Activated CD4-positive, alpha-beta T cell treated with anti-CD3 and anti-CD28 coated beads, Interleukin-2, Interleukin-6, amounts not matched to agents 100 ng/mL and 50 ng/mL, durations not matched to agents 16 hours and 8 hours (primary cell): ENCODE measurements at regions not wholly inside any gene's neighbourhood (a gene's known extent, or its start where the extent isn't known, plus 50 kb on each side); places are given as distances from the start of the nearest gene placed in this dataset.
"Not testable (repeated sequence)": the region's sequence is repeated elsewhere in the genome, so short reads cannot be mapped to it uniquely, and the experiment has no call there.

Source experiments
- DNase-seq: peaks from one replicate; pipeline ENCODE4 v3.0.0-alpha.2; 2020

DNA sequence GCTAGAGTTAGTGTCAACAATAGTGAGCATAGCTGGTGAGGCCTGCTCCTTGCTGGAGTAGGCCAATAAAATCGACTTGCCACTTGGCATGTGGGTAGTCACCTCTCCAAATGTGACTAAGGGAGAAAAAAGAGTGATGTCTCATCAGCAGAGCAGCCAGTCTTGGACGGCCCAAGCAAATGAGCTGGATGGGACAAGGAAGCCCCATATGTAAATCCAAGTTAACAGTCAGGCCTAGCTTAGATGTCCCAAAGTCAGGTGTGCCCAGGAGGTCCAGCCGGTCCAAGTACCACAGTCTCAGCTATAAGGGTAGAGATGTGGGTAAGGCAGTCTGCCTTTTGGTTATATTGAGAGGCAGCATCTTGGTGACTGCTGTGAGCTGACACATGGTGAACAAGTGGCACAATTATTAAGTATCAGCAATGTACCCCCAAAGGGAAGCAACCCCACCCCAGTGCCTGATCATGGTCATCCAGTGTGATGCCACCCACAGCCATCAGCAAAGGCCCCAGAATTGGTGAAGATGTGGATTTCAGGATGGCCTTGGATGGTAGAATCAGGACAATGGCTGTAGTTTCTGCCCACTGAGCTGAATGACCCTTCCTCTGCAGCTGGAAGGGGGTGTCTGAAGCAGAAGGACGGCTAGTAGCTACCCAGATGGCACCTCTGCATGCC is 83.4 kb downstream of the TNFRSF13B start:
- DNase-seq: no peak

DNA sequence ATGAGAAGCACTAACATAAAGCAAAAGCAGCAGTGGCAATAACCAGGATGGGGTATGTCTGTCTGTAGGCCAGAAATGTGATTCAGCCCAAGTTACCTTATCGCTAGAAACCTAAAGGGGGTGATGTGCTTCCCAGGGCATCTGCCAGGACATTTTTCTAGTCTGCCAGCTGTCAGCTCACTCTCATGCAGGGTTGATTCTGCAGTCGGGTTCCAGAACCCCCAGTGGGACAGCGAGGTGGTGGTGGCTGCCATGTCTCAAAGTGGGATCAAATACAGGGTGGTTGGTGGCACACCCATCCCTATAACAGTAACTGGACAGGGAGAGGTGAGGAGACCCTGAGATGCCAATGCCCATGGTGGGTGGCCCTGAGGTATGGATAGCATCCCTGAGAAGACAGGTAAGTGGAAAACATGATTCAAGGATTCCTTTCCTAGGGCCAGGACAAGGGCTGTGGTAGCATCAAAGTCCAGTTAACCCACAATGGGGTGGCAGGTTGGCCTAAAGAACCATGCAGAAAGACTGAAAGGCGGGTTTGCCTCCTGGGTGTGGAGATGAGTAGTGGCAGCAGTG is 84.3 kb downstream of the TNFRSF13B start:
- DNase-seq: no peak

DNA sequence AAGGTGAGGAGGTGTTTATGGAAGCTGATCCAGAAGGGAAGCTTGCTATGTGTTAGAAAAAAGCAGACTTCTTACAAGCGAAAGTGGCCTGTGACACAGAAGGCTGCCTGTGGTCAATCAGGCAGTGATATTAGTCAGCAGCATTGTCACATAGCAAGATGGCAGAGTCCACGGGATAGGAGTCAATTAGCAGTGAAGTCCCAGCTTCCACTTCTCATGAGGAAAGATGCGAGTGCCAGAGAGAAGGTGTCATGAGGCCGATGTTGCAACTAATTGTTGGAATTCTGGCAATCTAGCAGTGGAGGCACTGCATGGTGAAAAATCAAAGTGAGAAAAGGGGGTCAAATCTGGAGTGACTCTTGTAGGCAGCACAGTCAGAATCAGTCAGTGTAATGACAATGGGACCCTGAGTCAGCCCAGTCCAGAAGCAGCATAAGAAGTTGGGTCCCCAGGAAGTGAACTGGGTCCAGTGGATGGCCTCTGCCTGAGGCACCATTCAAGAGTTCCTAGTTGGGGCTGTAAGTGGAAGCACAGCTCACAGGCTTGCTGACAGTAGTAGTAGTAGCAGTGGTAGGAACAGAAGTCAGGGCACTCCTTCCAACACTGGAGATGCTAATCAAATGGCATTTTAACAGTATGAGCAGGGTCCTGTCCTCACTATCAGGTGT is 85.1 kb downstream of the TNFRSF13B start:
- DNase-seq: peak; percentile 35

DNA sequence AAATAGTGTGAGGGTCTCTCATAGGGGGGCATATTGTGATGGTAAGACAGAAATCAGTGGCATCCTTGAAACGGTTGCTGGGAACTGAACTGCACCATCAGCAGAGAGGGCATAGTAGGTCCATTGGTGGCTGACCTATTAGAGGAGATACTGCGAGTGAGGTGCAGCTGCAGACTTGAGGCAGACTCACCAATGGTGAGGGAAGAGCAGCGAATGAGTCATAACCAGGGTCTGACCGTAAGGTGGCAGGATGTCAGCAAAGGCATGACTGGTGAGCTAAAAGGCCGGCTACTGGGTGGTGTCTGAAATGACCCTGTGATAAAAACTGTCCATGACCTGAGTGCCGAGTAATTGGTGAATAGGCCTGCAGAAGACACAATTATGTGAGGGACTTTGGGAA is 86.7 kb downstream of the TNFRSF13B start:
- DNase-seq: not testable (repeated sequence)

DNA sequence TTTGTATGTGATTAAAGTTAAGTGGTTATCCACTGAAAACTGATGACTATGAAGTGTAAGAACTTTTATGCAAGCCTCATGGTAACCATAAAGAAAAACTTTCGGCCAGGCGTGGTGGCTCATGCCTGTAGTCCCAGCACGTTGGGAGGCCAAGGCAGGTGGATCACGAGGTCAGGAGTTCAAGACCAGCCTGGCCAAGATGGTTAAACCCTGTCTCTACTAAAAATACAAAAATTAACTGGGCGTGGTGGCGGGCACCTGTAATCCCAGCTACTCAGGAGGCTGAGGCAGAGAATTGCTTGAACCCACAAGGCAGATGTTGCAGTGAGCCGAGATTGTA is 89.0 kb downstream of the TNFRSF13B start:
- DNase-seq: not testable (repeated sequence)

DNA sequence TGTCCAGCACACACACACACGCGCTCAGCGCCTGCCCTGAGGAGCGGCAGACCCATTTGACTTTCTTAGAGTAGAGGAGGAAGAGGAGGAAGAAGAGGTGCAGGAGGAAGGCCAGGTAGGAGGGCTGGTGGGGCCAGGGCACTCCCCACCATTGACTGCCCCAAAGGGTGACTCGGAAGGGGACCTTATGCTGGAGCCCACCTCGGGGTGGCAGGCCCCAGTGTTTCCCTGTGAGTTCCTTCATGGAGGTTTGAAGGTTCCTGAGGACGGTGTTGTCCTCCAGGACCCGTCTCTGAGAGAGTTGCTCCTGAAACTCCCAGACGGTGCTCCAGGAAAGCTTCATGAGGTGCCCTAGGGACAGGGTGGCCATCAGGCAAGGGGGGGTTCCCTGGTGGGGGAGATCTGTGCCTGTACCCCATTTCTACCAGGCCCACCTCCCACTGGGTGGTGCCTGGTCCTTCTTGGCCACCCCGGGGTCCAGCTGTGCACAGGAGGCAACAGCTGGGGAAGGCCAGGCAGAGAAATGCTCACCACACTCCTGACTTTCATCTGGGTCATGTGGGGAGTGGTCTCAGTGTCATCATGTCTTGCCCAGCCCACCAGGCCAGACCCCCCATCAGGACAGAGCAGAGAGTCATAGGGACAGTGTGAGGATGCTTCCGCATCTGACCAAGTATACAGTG is 89.5 kb downstream of the TNFRSF13B start:
- no peak for DNase-seq

DNA sequence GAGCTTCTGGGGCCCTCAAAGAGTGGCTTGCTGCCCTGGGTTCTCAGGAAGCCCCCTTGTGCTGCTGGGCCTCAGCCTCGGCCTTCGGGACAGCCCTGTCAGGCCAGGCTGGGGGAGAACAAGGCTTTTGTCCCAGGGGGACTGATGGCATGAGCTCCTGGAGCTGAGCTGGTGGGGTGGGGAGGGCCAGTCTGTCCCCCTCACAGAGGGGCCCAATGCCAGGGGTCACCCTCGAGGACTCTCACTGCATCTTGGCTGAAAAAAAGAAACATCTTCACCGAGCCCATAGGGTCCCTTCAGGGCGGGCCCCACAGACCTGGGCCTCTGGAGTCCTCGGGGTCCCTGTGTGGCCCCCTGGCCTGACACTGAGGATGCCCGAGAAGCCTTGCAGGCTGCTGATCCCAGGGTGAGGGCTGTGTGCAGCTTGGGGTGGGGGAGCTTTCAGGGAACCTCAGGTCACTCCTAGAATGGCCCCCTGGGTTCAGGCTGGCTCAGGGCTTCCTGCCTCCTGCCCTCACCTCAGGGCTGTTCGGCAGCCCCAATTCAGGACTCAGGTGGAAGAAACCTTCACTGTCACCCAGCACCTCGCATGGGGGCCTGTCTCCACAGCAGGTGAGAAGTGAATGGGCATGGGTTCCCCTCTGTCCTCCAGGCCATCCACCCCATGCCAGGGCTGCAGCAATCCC is 90.5 kb downstream of the TNFRSF13B start:
- no peak for DNase-seq

DNA sequence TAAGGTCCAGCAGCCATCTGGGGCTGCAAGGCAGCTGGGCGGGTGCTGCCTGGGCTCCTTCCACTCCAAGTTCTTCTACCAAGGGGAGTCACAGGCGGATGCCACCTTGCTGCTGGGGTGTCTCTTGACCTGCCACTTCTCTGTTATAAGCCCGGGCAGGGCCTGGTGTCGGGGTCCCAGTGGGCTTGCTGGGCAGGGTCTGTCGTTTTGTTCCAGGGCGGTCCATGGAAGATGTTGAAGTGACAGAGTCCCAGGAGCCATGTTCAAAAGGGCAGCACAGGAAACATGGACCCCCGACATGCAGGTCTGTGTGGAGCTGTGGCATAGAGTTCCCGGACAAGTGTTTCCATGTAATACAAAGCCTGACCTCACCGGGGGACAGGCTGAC is 91.1 kb downstream of the TNFRSF13B start:
- no peak for DNase-seq

DNA sequence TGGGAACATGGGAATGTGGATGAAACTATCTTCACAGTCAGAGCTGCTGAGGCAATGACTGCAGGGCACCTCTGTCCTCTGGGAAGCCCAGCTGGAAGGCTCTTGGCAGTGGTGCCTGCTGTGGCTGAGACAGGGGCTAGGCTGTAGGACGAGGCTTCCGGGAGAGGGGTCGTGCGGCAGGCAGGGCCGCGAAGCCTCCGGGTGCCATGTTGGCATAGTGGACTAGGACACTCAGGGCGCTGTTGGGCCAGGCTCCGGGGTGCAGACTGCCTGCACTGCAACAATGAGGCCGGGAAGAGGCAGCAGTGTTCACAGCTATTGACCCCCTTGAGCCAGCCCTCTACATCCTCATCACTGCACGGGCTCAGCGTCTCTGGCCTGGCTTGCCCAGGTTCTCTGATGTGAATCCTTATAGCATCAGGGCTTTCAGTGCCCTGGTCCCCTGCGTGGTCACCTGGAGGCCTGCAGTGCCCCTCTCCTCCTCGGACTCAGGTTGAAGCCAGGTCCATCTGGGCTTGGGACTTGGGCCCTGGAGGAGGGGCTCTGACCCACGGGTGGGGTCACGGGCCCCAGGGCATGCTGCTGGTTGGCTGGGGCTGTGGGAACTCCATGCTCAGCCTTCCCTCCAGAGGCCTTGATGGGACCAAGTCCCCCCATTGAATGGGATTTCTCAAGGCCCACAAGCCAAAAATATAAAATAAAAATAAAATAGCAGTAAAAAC is 91.6 kb downstream of the TNFRSF13B start:
- DNase-seq: no peak

DNA sequence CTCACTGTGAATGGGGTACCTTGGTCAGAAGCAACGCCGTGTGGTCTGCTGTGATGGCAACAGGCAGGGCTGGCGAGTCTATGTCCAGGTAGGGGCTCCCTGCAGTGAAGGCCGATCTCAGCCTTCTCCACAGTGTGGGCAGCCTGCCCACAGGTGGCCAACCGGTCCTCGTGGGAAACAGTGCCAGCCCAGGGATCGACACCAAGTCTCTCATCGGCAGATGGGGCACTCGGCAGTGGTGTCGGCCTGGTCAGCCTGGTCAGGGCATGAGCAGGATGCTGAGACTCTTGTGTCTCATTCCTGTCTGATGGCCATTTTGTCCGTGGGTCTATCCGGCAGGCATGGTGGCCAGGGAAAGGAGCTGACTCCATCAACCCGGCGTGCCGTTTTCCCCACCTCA is 92.2 kb downstream of the TNFRSF13B start:
- no peak for DNase-seq

DNA sequence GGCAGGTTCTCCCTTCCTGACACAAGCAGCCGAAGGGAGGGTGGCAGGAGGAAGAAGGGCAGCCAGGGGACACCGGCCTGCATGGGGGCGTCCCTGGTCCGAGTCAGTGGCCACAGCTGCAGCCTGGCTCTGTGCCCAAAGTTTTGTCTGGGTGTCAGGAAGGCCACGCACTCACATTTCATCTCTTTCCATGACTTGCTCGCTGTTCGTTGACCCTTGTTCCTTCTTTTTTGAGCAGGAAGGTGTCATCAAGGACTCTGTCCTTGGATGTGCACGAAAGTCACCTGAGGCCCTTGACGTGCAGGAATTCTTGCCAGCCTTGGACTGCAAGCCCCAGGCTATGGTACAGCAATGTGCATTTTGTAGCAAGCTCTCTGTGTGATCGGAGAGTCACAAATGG is 93.3 kb downstream of the TNFRSF13B start:
- no peak for DNase-seq

DNA sequence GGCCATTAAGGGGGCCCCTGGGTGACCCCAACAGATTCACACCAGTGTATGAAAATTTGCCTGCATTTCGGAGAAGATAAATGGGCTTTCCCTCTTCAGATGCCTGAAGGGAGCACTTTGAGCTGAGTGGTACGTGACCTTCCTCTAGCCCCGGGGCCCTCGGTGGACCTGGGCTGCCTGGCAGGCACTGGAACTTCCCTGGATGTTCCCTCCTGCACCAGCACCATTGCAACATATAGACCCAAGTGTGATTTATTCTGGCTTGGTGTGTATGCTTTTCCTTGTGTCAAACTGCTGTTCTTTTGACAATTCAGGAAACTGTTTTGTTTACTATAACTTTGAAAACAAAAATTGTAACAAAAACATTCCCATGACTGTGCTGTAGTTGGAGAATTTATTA is 93.8 kb downstream of the TNFRSF13B start:
- no peak for DNase-seq

DNA sequence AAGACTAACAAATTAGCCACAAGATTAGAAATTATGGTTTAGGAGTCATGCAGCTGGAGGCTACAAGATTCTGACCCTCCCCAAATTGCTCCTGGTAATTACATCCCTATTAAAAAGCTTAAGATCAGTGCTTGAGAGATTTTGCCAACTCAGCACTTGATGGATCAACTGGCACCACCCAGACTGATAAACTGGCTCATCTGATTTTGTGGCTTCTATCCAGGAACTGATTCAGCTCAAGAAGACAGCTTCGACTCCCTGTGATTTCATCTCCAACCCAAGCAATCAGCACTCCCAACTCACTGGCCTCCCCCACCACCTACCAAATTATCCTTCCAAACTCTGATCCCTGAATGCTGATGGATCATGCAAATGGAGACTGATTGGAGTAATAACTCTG is 94.8 kb downstream of the TNFRSF13B start:
- no peak for DNase-seq

DNA sequence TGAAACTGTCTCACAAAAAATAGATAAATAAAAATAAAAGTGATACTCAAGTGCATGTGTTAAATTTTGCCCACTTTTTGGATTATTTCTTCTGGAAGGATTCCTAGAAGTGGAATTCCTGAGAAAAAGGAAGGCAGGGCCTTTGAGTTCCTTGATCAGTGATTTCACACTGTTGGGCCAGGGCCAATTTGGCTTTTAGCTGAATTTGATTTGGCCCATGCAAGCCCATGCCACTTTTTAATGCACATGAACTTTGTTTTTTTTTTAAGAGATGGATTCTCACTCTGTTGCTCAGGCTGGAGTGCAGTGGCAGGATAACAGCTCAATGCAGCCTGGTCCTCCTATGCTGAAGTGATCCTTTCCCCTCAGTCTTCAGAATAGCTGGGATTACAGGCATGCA is 96.3 kb downstream of the TNFRSF13B start:
- no peak for DNase-seq

DNA sequence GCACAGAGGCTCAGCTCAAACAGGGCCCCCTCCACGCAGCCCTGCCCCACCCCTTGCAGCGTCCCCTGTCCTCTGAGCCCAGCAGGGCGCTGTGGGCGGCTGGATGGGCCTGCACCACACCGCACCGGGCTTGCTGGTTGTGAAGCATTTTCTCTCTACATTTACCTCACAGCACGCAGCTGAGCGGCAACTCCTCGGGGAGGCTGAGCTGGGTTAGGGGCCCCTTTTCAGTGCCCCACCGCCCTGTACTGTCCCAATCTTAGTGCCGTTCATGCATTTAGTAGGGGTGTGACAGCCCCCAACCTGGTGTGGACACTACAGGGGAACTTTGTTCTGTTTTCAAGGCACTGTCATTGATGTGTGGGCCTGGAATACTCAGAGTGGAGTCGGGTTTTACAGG is 97.7 kb downstream of the TNFRSF13B start:
- DNase-seq: not testable (repeated sequence)

DNA sequence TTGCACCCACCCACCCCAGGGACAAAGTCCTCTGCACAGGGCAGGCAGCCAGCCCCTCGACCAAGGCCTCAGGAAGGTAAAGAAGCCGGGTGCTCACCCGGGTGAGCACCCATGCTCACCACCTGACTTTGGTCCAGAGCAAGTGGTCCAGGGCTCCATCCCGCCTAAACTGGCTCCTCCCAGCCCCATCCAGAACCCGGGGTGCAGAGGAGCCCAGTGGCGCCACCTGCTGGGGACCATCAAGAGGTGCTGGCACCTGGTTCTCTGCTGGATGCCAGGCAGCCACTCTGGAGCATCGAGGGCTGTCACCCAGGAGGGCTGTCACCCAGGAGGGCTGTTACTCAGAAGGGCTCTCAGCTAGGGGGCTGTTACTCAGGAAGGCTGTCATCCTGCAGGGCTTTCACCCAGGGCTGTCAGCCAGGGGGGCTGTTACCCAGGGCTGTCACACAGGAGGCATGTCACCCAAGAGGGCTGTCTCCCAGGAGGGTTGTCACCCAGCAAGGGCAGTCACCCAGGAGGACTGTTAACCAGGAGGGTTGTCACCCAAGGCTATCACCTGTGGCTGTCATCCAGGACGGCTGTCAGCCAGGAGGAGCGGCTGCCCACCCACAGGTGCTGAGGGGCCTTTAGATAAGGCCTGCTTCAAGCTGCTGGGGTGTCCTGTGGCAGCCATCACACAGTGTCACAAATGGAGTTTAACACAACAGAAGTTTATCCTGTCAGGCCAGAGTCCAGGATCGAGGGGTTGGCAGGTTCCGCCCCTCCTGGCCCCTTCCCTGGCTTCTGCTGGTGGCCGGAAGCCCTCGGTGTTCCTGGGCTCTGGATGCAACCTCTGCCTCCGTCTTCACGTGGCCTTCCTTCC is 98.5 kb downstream of the TNFRSF13B start:
- DNase-seq: peak; percentile 65

DNA sequence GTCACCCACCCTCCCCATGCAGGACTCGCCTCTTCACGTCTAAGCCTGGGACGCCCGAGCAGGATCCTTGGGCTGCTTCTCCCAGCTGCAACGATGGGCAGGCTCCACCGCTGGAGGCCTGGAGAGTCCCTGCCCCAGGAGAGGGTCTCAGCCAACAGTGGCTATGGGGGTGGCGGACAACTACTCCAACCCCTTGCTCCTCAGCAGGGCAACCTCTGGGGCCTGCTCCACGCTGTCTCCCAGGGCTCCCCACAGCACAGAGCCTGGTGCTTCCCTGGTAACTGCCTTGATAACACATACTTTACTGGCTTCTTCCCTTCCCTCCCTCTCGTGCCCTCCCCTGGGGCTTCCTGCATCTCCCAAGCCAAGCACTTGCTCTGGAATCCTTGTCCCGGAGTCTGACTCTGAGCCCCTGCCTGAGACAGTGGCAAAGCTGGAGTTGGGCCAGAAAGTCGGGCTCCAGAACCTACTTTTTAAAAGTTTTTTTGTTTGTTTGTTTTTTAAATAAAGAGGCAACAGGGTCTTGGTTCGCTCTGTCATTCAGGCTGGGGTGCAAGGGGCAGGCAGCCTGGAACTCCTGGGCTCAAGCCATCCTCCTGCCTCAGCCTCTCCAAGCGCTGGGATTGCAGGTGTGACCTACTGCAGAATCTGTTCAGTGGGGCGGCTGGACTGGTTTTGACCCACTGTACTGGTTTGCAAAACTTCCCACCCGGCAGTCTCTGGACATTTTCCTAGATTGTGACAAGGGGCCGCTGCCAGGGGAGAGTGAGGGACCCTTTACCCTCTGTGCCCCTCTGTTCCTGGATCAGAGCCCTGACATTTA is 99.4 kb downstream of the TNFRSF13B start:
- no peak for DNase-seq

DNA sequence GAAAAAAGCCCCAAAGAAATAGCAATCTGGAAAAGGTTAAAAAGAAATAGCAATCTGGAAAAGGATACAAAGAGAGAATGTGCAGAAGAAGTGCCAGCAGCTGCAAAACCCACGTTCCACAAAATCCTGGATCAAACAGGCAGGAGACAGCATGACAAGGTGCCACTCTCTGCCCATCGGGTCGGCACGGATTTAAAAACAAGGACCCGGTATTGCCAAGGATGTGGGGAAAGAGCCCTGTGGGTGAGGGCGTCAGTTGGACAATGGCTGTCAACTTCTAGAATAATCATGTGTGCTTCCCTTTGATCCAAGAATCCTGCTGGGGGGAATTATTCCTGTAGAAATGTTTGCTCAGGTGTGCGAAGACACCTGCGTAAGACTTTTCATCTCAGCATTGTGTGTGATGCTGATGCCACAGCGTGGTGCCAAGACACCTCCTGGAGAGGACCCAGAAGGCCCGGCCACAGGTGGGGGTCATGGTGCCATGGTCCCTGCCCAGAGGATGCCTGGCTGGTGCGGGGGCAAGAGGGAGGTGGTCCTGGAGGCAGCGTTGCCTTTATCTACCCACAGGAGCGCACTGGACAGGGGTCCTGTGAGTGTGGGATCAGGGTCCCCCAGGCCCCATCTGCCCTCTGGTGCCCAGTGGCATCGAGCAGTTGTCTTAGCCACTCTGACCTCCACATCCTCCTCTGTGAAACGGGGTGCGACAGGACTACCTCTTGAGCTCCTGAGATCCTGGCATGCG is 100.3 kb downstream of the TNFRSF13B start:
- not testable (repeated sequence) for DNase-seq

DNA sequence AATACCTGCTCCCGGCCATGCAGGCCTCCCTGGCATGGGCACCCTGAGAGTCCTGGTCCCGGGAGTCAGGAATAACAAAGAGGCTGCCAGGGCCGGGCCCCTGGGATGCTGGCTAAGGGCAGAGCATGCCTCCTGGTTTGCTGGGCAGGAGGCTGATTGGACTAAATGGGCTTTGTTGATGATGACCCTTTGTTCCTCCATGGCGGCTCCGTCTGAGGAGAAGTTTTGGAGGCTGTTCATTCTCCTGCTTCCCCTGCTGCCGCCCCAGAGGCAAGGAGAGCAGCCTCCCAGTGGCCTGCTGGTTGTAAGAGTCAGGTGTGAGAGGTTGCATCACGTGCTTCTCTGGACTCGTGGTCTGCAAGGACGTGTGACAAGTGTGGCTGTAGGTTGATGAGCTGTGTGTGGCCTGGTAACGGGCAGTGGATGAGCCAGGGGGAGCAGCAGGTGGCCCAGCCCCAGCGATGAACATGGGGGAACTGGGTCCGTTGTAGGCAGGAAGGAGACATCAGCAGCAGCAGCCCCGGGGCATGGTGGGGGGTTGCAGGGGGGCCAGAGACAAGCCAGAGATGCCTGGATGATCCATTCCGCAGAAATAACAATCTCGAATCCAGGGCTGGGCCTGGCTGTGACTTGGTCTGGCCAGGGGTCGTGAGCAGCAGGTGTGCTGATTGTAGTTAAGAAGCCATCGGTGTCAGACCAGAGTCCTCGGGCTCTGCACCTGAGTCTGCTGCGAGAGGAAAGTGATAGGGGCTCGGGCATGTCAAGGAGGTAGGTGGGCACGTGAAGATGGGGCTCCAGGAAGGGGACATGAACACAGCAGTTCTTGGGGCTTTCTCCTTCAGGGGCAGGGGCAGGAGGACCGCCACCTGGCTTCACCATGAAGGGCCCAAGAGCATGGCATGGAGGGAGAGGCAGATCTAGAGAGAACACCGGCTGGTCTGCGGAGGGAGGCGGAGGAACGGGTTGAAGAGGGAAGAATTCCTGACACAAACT is 101.4 kb downstream of the TNFRSF13B start:
- no peak for DNase-seq
